Stimulated activated CD4-positive, alpha-beta T cell treated with anti-CD3 and anti-CD28 coated beads, Interleukin-15, amount 100 ng/mL, for 24 hours (primary cell): ENCODE measurements at regions not wholly inside any gene's neighbourhood (a gene's known extent, or its start where the extent isn't known, plus 50 kb on each side); places are given as distances from the start of the nearest gene placed in this dataset.
A peak's percentile ranks its signal among the peaks of the same experiment; 100 is the strongest.

Experiments used
- DNase-seq: peaks from one replicate; pipeline ENCODE4 v3.0.0-alpha.2; 2020

- DNase-seq = no peak
These were observed 266.9 kb upstream of the PTGER4 start for GRCh38 chr5:40412771-40413170.

- no peak for DNase-seq
These were observed 268.6 kb upstream of the PTGER4 start for GRCh38 chr5:40410964-40411635.

- DNase-seq = peak; percentile 67
These were observed 269.4 kb upstream of the PTGER4 start for GRCh38 chr5:40410231-40410861.

- DNase-seq = peak; percentile 43
These were observed 270.1 kb upstream of the PTGER4 start for GRCh38 chr5:40409601-40410000.

GRCh38 chr5:40406741-40407211 is 272.9 kb upstream of the PTGER4 start:
- DNase-seq = no peak

- no peak for DNase-seq
These were observed 273.5 kb upstream of the PTGER4 start for GRCh38 chr5:40405996-40406740.

GRCh38 chr5:40405230-40405629 is 274.5 kb upstream of the PTGER4 start:
- DNase-seq = no peak

- DNase-seq = no peak
These were observed 275.1 kb upstream of the PTGER4 start for GRCh38 chr5:40404613-40405012.

GRCh38 chr5:40402007-40402364 is 277.7 kb upstream of the PTGER4 start:
- peak; percentile 69 for DNase-seq

GRCh38 chr5:40401284-40402006 is 278.3 kb upstream of the PTGER4 start:
- no peak for DNase-seq

GRCh38 chr5:40400245-40400644 is 279.5 kb upstream of the PTGER4 start:
- DNase-seq = no peak

GRCh38 chr5:40399349-40399748 is 280.4 kb upstream of the PTGER4 start:
- no peak for DNase-seq

- no peak for DNase-seq
These were observed 281.7 kb upstream of the PTGER4 start for GRCh38 chr5:40397976-40398375.

- DNase-seq = no peak
These were observed 282.6 kb upstream of the PTGER4 start for GRCh38 chr5:40397091-40397490.

- DNase-seq = no peak
These were observed 283.4 kb upstream of the PTGER4 start for GRCh38 chr5:40396317-40396716.

- DNase-seq = no peak
These were observed 284.5 kb upstream of the PTGER4 start for GRCh38 chr5:40395251-40395650.

GRCh38 chr5:40394698-40395097 is 285.0 kb upstream of the PTGER4 start:
- DNase-seq = no peak

GRCh38 chr5:40391642-40392041 is 288.1 kb upstream of the PTGER4 start:
- no peak for DNase-seq

- no peak for DNase-seq
These were observed 289.2 kb upstream of the PTGER4 start for GRCh38 chr5:40390281-40391149.

GRCh38 chr5:40389591-40389990 is 290.1 kb upstream of the PTGER4 start:
- no peak for DNase-seq

GRCh38 chr5:40386289-40386688 is 293.4 kb upstream of the PTGER4 start:
- peak; percentile 43 for DNase-seq

- no peak for DNase-seq
These were observed 294.2 kb upstream of the PTGER4 start for GRCh38 chr5:40385544-40385943.
